Peyer's patch (tissue), 4 donors: ENCODE measurements at regions not wholly inside any gene's neighbourhood (a gene's known extent, or its start where the extent isn't known, plus 50 kb on each side); places are given as distances from the start of the nearest gene placed in this dataset.

ENCODE experiments used
- DNase-seq, 3 donors: peaks; one replicate each; pipeline ENCODE4 v3.0.0-alpha.2; 2017 to 2019
- H3K27ac ChIP-seq, 4 donors: fragments of 200-600 bp; sonication (generic); one replicate each; pipeline ENCODE4 v1.5.1; 2016 to 2019
- H3K27me3 ChIP-seq, 2 donors: fragments of 200-600 bp; sonication (generic); one replicate each; pipeline ENCODE4 v1.5.1; 2019
- H3K36me3 ChIP-seq, 3 donors: fragments of 200-600 bp; sonication (generic); one replicate each; pipeline ENCODE4 v1.5.1; 2016 to 2019
- H3K4me1 ChIP-seq, 4 donors: fragments of 200-600 bp; sonication (generic); one replicate each; pipeline ENCODE4 v1.5.1; 2016 to 2019
- H3K4me3 ChIP-seq, 4 donors: fragments of 200-600 bp; sonication (generic); 1 replicate in 3 of 4; 2 replicates in 1 of 4; pipeline ENCODE4 v1.5.1; 2016 to 2019; ENCODE audit warnings: mild to moderate bottlenecking in 1 of 4
- H3K9me3 ChIP-seq, 4 donors: fragments of 200-600 bp; sonication (generic); one replicate each; pipeline ENCODE4 v1.5.1; 2016 to 2019; ENCODE audit warnings: mild to moderate bottlenecking in 1 of 4
- POLR2A ChIP-seq, 2 donors: fragments of 450-650 bp; IDR thresholded peaks; one replicate each; pipeline ENCODE4 v1.5.1; 2017; ENCODE audit warnings: antibody characterized with exemption in 2 of 2, mild to moderate bottlenecking in 2 of 2, moderate library complexity in 2 of 2
- TF ChIP-seq, protein P1 (sequence below), 6 experiments: fragments of 450-650 bp in 4 of 6; fragments of 200-600 bp in 2 of 6; sonication (generic) in 1 of 6; IDR thresholded peaks; one replicate each; pipeline ENCODE4 v1.5.1; 2017 to 2019; ENCODE audit warnings: antibody characterized with exemption in 6 of 6, mild to moderate bottlenecking in 3 of 6, moderate library complexity in 1 of 6

DNA sequence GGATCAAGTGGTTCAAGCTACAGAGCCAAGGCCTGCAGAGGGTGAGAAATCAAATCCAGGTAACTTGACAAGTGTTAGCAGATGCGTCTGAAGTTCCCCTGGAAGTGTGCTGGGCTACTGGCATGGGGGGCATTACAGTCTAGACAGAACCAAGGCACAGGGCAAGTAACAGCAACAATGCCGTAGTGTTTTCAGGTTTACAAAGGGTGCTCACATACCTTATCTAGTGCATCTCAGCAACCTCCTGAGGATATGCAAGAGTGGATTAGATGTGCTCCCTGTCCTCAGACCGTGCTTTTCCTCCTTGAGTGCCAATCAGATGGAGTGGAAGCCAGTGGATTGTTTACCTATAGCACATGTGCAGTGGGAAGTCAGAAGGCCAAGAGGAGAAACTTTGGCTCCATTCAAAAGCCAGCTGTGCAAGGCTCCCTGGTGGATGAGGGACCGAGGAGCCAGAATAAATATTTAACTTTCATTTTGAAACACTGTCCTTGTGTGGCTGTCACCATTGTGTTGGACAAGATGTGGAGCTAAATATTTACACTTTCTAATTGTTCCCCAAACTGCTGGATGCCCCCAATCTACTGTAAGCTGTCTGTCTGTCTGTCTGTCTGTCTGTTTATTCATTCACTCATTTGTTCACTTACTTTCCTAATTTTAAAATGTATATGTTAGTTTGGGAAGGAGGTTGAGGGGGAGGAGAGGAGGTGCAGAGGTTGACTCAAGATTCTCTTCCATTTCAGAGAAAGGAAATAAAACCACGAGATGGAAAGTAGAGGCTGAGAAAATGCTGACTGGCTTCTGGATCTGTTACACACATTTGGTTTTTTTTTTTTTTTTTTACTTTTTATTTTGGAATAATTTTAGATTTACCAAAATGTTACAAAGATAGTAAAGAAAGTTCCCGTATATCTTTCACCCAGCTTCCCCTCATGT lies 184.0 kb upstream of the PARP11 start:
- no peak for DNase-seq
- Histone ChIP-seq H3K9me3 (no peaks in the 10 kb centered on the region), H3K4me1 (no peaks in the 10 kb centered on the region), H3K36me3 (no peaks in the 10 kb centered on the region), H3K27me3 (no peaks in the 10 kb centered on the region), H3K4me3 (no peak overlapping the region), H3K27ac (no peak overlapping the region)
- TF ChIP-seq, protein P1, sequence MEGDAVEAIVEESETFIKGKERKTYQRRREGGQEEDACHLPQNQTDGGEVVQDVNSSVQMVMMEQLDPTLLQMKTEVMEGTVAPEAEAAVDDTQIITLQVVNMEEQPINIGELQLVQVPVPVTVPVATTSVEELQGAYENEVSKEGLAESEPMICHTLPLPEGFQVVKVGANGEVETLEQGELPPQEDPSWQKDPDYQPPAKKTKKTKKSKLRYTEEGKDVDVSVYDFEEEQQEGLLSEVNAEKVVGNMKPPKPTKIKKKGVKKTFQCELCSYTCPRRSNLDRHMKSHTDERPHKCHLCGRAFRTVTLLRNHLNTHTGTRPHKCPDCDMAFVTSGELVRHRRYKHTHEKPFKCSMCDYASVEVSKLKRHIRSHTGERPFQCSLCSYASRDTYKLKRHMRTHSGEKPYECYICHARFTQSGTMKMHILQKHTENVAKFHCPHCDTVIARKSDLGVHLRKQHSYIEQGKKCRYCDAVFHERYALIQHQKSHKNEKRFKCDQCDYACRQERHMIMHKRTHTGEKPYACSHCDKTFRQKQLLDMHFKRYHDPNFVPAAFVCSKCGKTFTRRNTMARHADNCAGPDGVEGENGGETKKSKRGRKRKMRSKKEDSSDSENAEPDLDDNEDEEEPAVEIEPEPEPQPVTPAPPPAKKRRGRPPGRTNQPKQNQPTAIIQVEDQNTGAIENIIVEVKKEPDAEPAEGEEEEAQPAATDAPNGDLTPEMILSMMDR (IDR thresholded peaks at IDR 0.05), result no peak
- TF ChIP-seq POLR2A (IDR thresholded peaks at IDR 0.05), result no peak

DNA sequence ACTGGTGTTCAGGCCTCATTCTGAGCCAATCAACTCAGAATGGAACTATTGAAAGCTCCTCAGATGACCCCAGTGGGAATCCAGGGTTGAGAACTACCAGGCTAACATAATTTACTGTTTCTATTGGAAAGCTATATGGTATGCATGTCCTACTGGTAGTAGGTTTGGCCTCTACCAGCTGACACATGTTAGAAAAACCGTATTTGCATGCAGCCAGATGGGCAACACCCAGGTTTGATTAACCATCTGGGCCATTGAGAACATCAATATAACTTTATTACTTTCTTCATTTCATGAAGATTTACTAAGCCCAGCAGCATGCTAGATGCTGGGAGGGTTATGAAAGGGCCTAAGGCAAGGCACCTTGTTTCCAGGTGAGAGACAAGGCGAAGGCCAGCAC lies 181.4 kb upstream of the PARP11 start:
- TF ChIP-seq POLR2A (IDR thresholded peaks at IDR 0.05), result no peak
- no peaks in the 10 kb centered on the region for H3K9me3 ChIP-seq
- no peaks in the 10 kb centered on the region for H3K36me3 ChIP-seq
- no peak for DNase-seq
- no peak overlapping the region for H3K4me3 ChIP-seq
- H3K27ac ChIP-seq, result no peak overlapping the region
- H3K4me1 ChIP-seq, result no peaks in the 10 kb centered on the region
- H3K27me3 ChIP-seq, result no peaks in the 10 kb centered on the region

- Histone ChIP-seq H3K36me3 (no peaks in the 10 kb centered on the region), H3K27ac (no peak overlapping the region), H3K4me1 (no peaks in the 10 kb centered on the region), H3K27me3 (no peaks in the 10 kb centered on the region), H3K9me3 (no peaks in the 10 kb centered on the region), H3K4me3 (no peak overlapping the region)
- no peak for DNase-seq
- TF ChIP-seq POLR2A (IDR thresholded peaks at IDR 0.05), result no peak
- TF ChIP-seq, protein P1 (IDR thresholded peaks at IDR 0.05), result no peak
These were observed 179.5 kb upstream of the PARP11 start for GRCh38 chr12:4052691-4053090.

GRCh38 chr12:4051596-4051995 lies 178.4 kb upstream of the PARP11 start:
- no peak overlapping the region for H3K4me3 ChIP-seq
- no peaks in the 10 kb centered on the region for H3K4me1 ChIP-seq
- DNase-seq, result no peak
- no peaks in the 10 kb centered on the region for H3K27me3 ChIP-seq
- no peaks in the 10 kb centered on the region for H3K9me3 ChIP-seq
- no peaks in the 10 kb centered on the region for H3K36me3 ChIP-seq
- H3K27ac ChIP-seq, result no peak overlapping the region
- TF ChIP-seq, protein P1 (IDR thresholded peaks at IDR 0.05), result no peak
- TF ChIP-seq POLR2A (IDR thresholded peaks at IDR 0.05), result no peak

DNA sequence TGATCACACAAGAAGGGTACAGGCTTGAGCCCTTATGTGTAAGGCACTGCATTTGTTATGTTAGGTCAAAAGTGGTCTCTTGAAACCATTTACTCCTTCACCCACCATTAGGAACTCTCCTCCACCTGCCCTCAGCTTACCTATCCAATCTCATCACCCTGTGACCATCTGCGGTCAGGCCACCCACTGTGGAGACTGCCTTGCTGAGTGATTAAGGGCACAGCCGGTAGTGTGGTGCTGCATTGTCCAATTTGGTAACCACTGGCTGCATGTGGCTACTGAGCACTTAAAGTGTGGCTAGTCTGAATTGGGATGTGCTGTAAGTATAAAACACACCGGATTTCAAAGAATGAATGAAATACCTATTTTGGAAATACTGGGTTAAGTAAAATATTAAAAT lies 177.1 kb upstream of the PARP11 start:
- no peak for DNase-seq
- H3K27me3 ChIP-seq, result no peaks in the 10 kb centered on the region
- TF ChIP-seq, protein P1 (IDR thresholded peaks at IDR 0.05), result no peak
- TF ChIP-seq POLR2A (IDR thresholded peaks at IDR 0.05), result no peak
- H3K4me3 ChIP-seq, result no peak overlapping the region
- no peaks in the 10 kb centered on the region for H3K9me3 ChIP-seq
- no peaks in the 10 kb centered on the region for H3K4me1 ChIP-seq
- no peaks in the 10 kb centered on the region for H3K36me3 ChIP-seq
- no peak overlapping the region for H3K27ac ChIP-seq

DNA sequence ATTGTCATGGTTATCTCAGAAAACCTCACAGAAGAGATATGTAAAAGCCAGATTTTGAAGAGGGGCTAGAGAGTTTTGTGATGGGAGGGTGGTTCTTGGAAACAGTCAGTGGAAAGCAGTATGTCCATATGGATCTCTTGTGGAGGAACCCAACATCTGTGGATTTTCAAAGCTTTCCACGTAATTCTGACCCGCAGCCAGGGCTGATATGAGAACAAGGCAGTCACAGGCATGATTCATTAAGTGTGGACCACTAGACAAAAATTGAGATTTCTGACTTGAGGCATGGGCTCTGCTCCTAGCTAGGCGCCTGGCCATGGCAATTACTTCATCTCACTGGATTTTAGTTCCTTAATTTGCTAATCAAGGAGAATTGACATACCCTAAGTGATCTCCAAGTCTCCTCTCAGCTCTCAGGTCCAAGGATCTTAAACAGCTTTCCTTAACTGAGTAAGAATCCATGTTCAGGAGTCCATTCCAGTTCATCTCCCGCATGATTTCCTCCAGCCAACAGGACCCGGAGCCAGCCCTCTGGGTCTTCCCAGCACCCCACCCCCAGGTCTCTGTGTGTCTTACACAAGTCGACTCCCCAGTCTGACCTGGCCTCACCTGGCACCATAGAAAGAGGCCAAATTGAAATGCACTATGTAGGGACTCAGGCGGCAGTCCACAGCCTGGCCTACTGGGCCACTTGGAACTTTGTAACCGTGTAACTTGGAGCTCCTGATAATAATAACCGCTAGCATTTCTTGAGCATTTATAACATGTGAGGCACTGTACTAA lies 176.3 kb upstream of the PARP11 start:
- Histone ChIP-seq H3K27me3 (no peaks in the 10 kb centered on the region), H3K4me1 (no peaks in the 10 kb centered on the region), H3K27ac (no peak overlapping the region), H3K4me3 (no peak overlapping the region), H3K36me3 (no peaks in the 10 kb centered on the region), H3K9me3 (no peaks in the 10 kb centered on the region)
- TF ChIP-seq POLR2A (IDR thresholded peaks at IDR 0.05), result no peak
- TF ChIP-seq, protein P1 (IDR thresholded peaks at IDR 0.05), result no peak
- no peak for DNase-seq
